NB4 (cell line): ENCODE measurements at regions not wholly inside any gene's neighbourhood (a gene's known extent, or its start where the extent isn't known, plus 50 kb on each side); places are given as distances from the start of the nearest gene placed in this dataset.

Experiments
- DNase-seq: peaks from one replicate; pipeline ENCODE4 v3.0.0; 2010; ENCODE audit warnings: low read depth
- H3K4me3 ChIP-seq: one replicate; pipeline ENCODE4 v1.5.1; 2011; ENCODE audit warnings: mild to moderate bottlenecking, low read depth, low read length, moderate library complexity
- MYC ChIP-seq: IDR thresholded peaks from 2 replicates; pipeline ENCODE4 v1.6.1; 2011; ENCODE audit warnings: low read depth, low read length
- POLR2A ChIP-seq: IDR thresholded peaks from 2 replicates; pipeline ENCODE4 v1.6.1; 2011; ENCODE audit warnings: mild to moderate bottlenecking; ENCODE audit not compliant: insufficient read length; ENCODE audit errors: extremely low read depth
- TF ChIP-seq, protein P1 (sequence below): IDR thresholded peaks from one replicate; pipeline ENCODE4 v1.5.1; 2012; ENCODE audit warnings: low read depth, low read length
- TF ChIP-seq, protein P2 (sequence below): IDR thresholded peaks from 2 replicates; pipeline ENCODE4 v1.6.1; 2011; ENCODE audit warnings: low read depth, low read length

DNA sequence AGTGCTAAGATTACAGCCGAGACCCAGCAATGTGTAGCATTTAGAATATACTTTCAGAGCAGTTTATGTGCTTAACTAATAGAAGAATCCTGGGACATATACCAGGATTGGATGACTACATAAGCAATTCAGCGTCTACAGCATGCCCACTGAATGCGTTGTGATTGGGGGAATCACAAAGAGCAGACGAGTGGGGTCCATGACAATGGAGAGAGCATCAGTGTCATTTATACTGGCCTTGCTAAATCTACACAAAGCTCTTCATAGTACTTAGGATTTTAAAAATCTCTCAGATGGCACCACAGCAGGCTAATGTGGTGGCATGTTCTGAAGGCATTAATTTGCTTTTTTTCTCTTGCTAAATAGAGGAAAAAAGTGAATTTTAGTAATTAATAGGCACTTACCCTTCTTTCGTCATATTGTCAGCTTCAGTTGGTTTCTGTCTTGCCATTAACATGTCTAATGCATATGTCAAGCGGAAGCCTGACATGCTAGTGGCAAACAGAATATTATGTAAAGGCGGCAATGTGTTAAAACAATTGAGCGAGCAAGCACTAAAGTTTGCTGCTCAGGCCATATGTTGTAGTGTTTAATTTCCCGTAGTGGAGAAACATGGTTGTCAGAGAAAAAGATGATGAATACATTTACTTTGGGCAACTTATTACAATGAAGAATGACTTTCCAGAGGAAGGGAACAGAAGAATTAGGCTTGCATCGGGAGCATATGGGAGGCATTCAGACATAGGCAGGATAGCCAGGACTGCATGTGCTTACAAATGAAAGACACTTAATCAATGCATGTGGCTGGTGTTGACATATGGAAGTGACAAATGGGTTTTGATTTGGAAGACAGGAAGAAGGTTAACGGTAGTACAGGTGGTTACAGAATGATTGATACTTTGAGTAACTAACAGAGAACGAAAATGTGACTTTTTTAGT, 145.2 kb downstream of the ICOS start:
- H3K4me3 ChIP-seq: no peak overlapping the region
- no peak for DNase-seq
- TF ChIP-seq, protein P1, sequence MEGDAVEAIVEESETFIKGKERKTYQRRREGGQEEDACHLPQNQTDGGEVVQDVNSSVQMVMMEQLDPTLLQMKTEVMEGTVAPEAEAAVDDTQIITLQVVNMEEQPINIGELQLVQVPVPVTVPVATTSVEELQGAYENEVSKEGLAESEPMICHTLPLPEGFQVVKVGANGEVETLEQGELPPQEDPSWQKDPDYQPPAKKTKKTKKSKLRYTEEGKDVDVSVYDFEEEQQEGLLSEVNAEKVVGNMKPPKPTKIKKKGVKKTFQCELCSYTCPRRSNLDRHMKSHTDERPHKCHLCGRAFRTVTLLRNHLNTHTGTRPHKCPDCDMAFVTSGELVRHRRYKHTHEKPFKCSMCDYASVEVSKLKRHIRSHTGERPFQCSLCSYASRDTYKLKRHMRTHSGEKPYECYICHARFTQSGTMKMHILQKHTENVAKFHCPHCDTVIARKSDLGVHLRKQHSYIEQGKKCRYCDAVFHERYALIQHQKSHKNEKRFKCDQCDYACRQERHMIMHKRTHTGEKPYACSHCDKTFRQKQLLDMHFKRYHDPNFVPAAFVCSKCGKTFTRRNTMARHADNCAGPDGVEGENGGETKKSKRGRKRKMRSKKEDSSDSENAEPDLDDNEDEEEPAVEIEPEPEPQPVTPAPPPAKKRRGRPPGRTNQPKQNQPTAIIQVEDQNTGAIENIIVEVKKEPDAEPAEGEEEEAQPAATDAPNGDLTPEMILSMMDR: no peak
- TF ChIP-seq POLR2A: no peak
- TF ChIP-seq, protein P2, sequence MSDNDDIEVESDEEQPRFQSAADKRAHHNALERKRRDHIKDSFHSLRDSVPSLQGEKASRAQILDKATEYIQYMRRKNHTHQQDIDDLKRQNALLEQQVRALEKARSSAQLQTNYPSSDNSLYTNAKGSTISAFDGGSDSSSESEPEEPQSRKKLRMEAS: no peak
- TF ChIP-seq MYC: no peak

DNA sequence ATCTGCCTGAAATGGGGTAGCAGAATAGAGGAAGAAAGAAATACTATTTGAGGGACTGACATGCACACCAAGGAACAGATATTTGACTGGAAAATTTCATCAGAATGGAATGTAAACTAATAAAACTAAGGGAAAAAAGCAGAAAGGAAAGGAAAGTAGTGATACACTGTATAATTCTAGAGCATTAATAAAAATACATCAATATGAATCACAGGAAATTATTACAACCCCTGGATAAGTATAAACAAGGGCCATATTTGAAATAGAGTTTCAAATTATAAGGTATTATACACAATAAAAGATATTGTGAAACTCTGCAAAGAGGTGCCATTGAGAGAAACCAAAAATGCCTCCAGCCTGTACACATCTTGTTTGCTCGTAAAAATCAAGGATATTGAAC, 149.6 kb downstream of the ICOS start:
- TF ChIP-seq, protein P1: no peak
- TF ChIP-seq MYC (no peak), POLR2A (no peak)
- TF ChIP-seq, protein P2: no peak
- no peak for DNase-seq
- no peak overlapping the region for H3K4me3 ChIP-seq

DNA sequence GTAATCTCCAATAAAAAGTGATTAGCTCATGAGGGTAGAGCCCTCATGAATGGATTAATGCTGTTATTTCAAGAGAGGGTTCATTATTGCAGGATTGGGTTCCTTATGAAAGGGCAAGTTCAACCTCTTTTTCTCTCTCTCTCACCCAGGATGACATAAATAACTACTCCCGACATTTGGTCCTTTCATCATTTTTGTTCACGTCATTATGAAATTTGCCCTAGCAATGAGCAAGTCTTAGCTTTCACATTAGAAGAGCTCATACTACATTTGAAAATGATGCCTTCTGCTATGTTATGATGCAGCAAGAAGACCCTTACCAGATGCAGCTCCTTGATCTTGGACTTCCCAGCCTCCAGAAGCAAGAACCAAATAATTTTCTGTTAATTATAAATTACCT, 152.5 kb downstream of the ICOS start:
- no peak for DNase-seq
- TF ChIP-seq POLR2A (no peak), MYC (no peak)
- TF ChIP-seq, protein P2: no peak
- TF ChIP-seq, protein P1: no peak
- no peak overlapping the region for H3K4me3 ChIP-seq

DNA sequence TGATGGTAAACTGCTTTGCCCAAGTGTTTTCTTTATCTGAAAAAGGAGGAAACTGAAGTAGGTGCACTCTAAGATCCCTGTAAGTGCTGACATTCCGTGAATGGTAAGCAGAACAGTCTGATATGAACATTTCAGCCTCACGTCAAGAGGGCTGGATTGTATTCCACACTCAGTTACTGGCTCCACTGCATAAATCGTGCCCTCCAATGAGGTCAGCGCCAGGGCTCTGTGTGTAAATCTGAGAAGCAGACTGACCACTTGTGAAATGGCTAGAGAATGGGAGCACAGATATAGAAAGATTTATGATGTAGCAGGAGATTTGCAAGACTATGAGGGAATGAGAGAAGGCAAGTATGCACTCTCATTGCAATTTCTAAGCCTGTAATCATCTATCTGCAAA, 153.0 kb downstream of the ICOS start:
- TF ChIP-seq POLR2A (no peak), MYC (no peak)
- TF ChIP-seq, protein P2: no peak
- TF ChIP-seq, protein P1: no peak
- no peak for DNase-seq

DNA sequence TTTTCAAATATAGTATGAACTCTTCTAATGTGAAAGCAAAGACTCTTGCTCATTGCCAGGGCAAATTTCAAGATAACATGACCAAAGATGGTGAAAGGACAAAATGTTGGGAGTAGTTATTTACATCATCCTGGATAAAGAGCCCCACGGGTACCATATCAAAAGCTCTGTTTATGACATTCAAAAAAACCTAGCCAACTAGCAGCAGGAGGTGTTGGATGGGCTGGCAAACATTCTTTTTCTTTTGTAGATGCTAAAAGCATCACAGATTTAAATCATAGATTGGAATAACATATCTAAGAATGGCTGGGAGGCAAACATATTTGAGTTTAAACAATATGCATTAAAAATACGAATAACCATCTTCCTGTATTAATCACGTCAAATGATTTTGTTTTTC, 153.5 kb downstream of the ICOS start:
- DNase-seq: no peak
- TF ChIP-seq, protein P1: no peak
- no peak for TF ChIP-seq POLR2A
- TF ChIP-seq, protein P2: no peak
- TF ChIP-seq MYC: no peak
- H3K4me3 ChIP-seq: no peak overlapping the region

More for the DNA sequence above, 153.0 kb downstream of the ICOS start:
- no peak overlapping the region for H3K4me3 ChIP-seq
